H1 (cell line): ENCODE measurements at regions not wholly inside any gene's neighbourhood (a gene's known extent, or its start where the extent isn't known, plus 50 kb on each side); places are given as distances from the start of the nearest gene placed in this dataset.

Experiments used
- CBX5 ChIP-seq: fragments of 300-800, 300-1000 bp; sonication (generic); IDR thresholded peaks from 2 replicates; pipeline ENCODE4 v1.7.1; 2016; ENCODE audit warnings: antibody characterized with exemption, low read length, low read depth
- EZH2 ChIP-seq: fragments of 200-600 bp; sonication (generic); IDR thresholded peaks from 2 replicates; pipeline ENCODE4 v1.7.1; 2012; ENCODE audit warnings: low read depth, mild to moderate bottlenecking, moderate library complexity, low read length, inconsistent platforms; ENCODE audit not compliant: severe bottlenecking
- JUN ChIP-seq: IDR thresholded peaks from 2 replicates; pipeline ENCODE4 v1.6.1; 2011; ENCODE audit warnings: low read depth, mild to moderate bottlenecking, improper control_type of control experiment, low read length
- KDM1A ChIP-seq: fragments of 200-600, 300-600 bp; sonication (generic); IDR thresholded peaks from 2 replicates; pipeline ENCODE4 v1.7.1; 2016; ENCODE audit warnings: mild to moderate bottlenecking, low read length, borderline replicate concordance
- POLR2A ChIP-seq, 2 experiments: IDR thresholded peaks; 1 replicate in 1 of 2; 2 replicates in 1 of 2; pipeline ENCODE4 v1.6.1; 2011; ENCODE audit warnings: low read depth in 2 of 2, low read length in 2 of 2, mild to moderate bottlenecking in 2 of 2; ENCODE audit errors: control extremely low read depth in 1 of 2
- RAD21 ChIP-seq, 2 experiments: IDR thresholded peaks in 1 of 2; conservative IDR thresholded peaks in 1 of 2; 2 replicates each; pipeline ENCODE4 v1.6.1; 2011; ENCODE audit warnings: low read depth in 2 of 2, low read length in 2 of 2, improper control_type of control experiment in 1 of 2, inconsistent platforms in 1 of 2, mild to moderate bottlenecking in 1 of 2, moderate library complexity in 1 of 2
- TF ChIP-seq, protein P1 (sequence below): IDR thresholded peaks from 2 replicates; pipeline ENCODE4 v1.6.1; 2012; ENCODE audit warnings: inconsistent platforms

DNA sequence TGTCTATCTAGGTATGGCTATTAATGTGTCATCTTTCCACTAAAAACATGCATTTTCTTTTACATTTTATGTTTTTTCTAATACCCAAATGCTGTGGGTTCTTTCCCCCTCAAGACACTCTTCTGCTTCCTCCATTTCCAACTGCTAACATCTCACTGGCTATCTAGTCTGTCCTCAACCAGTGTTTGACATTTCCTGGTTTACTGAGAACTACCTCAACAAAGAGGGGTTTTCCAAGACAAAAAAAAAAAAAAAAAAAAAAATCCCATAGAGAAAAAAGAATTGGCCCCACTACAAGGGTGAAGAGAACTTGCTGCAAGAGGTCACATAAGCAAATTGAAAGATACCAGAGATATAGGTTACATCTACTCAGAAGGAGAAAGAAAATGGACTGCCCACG is 359.7 kb downstream of the CRPPA start:
- TF ChIP-seq RAD21 (IDR thresholded peaks at IDR 0.05 in 1 of 2, conservative IDR thresholded peaks at IDR 0.05 in 1 of 2; ENCODE audit: low read depth in 2 of 2, low read length in 2 of 2) (no peak), JUN (no peak), EZH2 (no peak), POLR2A (IDR thresholded peaks at IDR 0.05; ENCODE audit: control extremely low read depth in 1 of 2, low read depth in 2 of 2, low read length in 2 of 2) (no peak), KDM1A (no peak), CBX5 (no peak)
- TF ChIP-seq, protein P1, sequence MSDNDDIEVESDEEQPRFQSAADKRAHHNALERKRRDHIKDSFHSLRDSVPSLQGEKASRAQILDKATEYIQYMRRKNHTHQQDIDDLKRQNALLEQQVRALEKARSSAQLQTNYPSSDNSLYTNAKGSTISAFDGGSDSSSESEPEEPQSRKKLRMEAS: no peak
